Liver (tissue), 7 donors: ENCODE measurements at regions not wholly inside any gene's neighbourhood (a gene's known extent, or its start where the extent isn't known, plus 50 kb on each side); places are given as distances from the start of the nearest gene placed in this dataset.

Experiments used
- DNase-seq: peaks from one replicate; pipeline ENCODE4 v3.0.0-alpha.2; 2017; ENCODE audit warnings: low spot score
- H3K27ac ChIP-seq, 2 donors: one replicate each; pipeline ENCODE4 v1.7.0; 2013; ENCODE audit warnings: inconsistent platforms in 2 of 2, low read length in 2 of 2, control low read depth in 1 of 2, low read depth in 1 of 2, mild to moderate bottlenecking in 1 of 2
- H3K27me3 ChIP-seq, 4 donors: one replicate each; pipeline versions ENCODE4 v1.6.1 to v1.7.0; 2013; ENCODE audit warnings: low read length in 3 of 4, inconsistent platforms in 1 of 4, mild to moderate bottlenecking in 1 of 4, moderate library complexity in 1 of 4; ENCODE audit not compliant: control insufficient read depth in 4 of 4, insufficient read depth in 4 of 4
- H3K36me3 ChIP-seq, 4 donors: one replicate each; pipeline versions ENCODE4 v1.6.1 to v1.7.0; 2013; ENCODE audit warnings: low read length in 3 of 4, mild to moderate bottlenecking in 3 of 4, low read depth in 1 of 4, moderate library complexity in 1 of 4; ENCODE audit not compliant: control insufficient read depth in 4 of 4, insufficient read depth in 3 of 4
- H3K4me1 ChIP-seq, 4 donors: one replicate each; pipeline versions ENCODE4 v1.6.1 to v1.7.0; 2013; ENCODE audit warnings: low read length in 3 of 4, mild to moderate bottlenecking in 3 of 4, moderate library complexity in 1 of 4; ENCODE audit not compliant: control insufficient read depth in 4 of 4, insufficient read depth in 4 of 4
- H3K4me3 ChIP-seq, 3 donors: one replicate each; pipeline versions ENCODE4 v1.6.1 to v1.7.0; 2013; ENCODE audit warnings: low read length in 3 of 3, control low read depth in 1 of 3, low read depth in 1 of 3, mild to moderate bottlenecking in 1 of 3
- H3K9ac ChIP-seq, 2 donors: one replicate each; pipeline ENCODE4 v1.7.0; 2013; ENCODE audit warnings: low read length in 2 of 2, mild to moderate bottlenecking in 2 of 2, moderate library complexity in 2 of 2, control low read depth in 1 of 2, low read depth in 1 of 2
- H3K9me3 ChIP-seq, 4 donors: one replicate each; pipeline versions ENCODE4 v1.6.1 to v1.7.0; 2013; ENCODE audit warnings: low read length in 3 of 4; ENCODE audit not compliant: control insufficient read depth in 4 of 4
- EGR1 ChIP-seq, 2 donors: IDR thresholded peaks; 2 replicates each; pipeline ENCODE4 v1.6.1; 2016 to 2018; ENCODE audit warnings: antibody characterized with exemption in 2 of 2, low read depth in 2 of 2
- FOXA2 ChIP-seq: IDR thresholded peaks from 2 replicates; pipeline ENCODE4 v1.6.1; 2016; ENCODE audit warnings: antibody characterized with exemption
- GABPA ChIP-seq, 2 donors: IDR thresholded peaks in 1 of 2; conservative IDR thresholded peaks in 1 of 2; 2 replicates each; pipeline ENCODE4 v1.6.1; 2016; ENCODE audit warnings: antibody characterized with exemption in 2 of 2, mild to moderate bottlenecking in 1 of 2, moderate library complexity in 1 of 2
- HNF4A ChIP-seq, 2 donors: conservative IDR thresholded peaks; 2 replicates each; pipeline ENCODE4 v1.6.1; 2016; ENCODE audit warnings: antibody characterized with exemption in 2 of 2, mild to moderate bottlenecking in 2 of 2
- HNF4G ChIP-seq: IDR thresholded peaks from 2 replicates; pipeline ENCODE4 v1.6.1; 2016; ENCODE audit warnings: antibody characterized with exemption
- JUND ChIP-seq, 2 donors: IDR thresholded peaks; 2 replicates each; pipeline ENCODE4 v1.6.1; 2016; ENCODE audit warnings: antibody characterized with exemption in 2 of 2
- NR2F2 ChIP-seq: IDR thresholded peaks from 2 replicates; pipeline ENCODE4 v1.6.1; 2016; ENCODE audit warnings: antibody characterized with exemption
- RAD21 ChIP-seq, 2 donors: IDR thresholded peaks; 2 replicates each; pipeline ENCODE4 v1.6.1; 2016; ENCODE audit warnings: antibody characterized with exemption in 2 of 2, mild to moderate bottlenecking in 2 of 2
- REST ChIP-seq: IDR thresholded peaks from 2 replicates; pipeline ENCODE4 v1.6.1; 2016; ENCODE audit warnings: antibody characterized with exemption, mild to moderate bottlenecking
- RXRA ChIP-seq, 2 donors: IDR thresholded peaks; 2 replicates each; pipeline ENCODE4 v1.6.1; 2017 to 2018; ENCODE audit warnings: antibody characterized with exemption in 2 of 2, mild to moderate bottlenecking in 1 of 2
- TAF1 ChIP-seq: conservative IDR thresholded peaks from 2 replicates; pipeline ENCODE4 v1.6.1; 2016; ENCODE audit warnings: antibody characterized with exemption, mild to moderate bottlenecking
- ZBTB33 ChIP-seq: IDR thresholded peaks from 2 replicates; pipeline ENCODE4 v1.6.1; 2016; ENCODE audit warnings: antibody characterized with exemption
- WGBS: extraction: QIAGEN DNeasy Blood & Tissue Kit; methylation state at CpG from one replicate; pipeline ENCODE4 v1.1.7; 2013; 5-methylcytosine and 5-hydroxymethylcytosine counted together
- donor health status: healthy.
- donor health status: healthy.
- donor health status: healthy.
- donor health status: healthy.

GRCh38 chr2:57884281-57884680 is 162.3 kb upstream of the VRK2 start (continued):
- no peak for TF ChIP-seq REST

GRCh38 chr2:57885742-57886141 is 160.9 kb upstream of the VRK2 start:
- Histone ChIP-seq H3K4me1 (no peaks in the 10 kb centered on the region), H3K27me3 (no peaks in the 10 kb centered on the region), H3K27ac (no peak overlapping the region), H3K36me3 (no peaks in the 10 kb centered on the region), H3K9me3 (no peaks in the 10 kb centered on the region), H3K4me3 (no peak overlapping the region), H3K9ac (no peak overlapping the region)
- no peak for TF ChIP-seq REST
- TF ChIP-seq HNF4G = no peak
- no peak for TF ChIP-seq GABPA (IDR thresholded peaks at IDR 0.05 in 1 of 2, conservative IDR thresholded peaks at IDR 0.05 in 1 of 2)
- no peak for TF ChIP-seq ZBTB33
- no peak for TF ChIP-seq HNF4A (conservative IDR thresholded peaks at IDR 0.05)
- no peak for TF ChIP-seq FOXA2
- TF ChIP-seq TAF1 = no peak
- no peak for TF ChIP-seq NR2F2
- TF ChIP-seq EGR1 (IDR thresholded peaks at IDR 0.05; ENCODE audit: low read depth in 2 of 2) = no peak
- no peak for TF ChIP-seq RXRA (IDR thresholded peaks at IDR 0.05)
- TF ChIP-seq RAD21 (IDR thresholded peaks at IDR 0.05) = no peak
- no peak for DNase-seq

GRCh38 chr2:57886161-57886786 is 160.3 kb upstream of the VRK2 start:
- no peaks in the 10 kb centered on the region for H3K27me3 ChIP-seq
- WGBS = 77% methylated on average over 13 of the region's 13 CpGs
- no peak for DNase-seq
- H3K4me1 ChIP-seq = no peaks in the 10 kb centered on the region
- H3K9ac ChIP-seq = no peak overlapping the region
- no peak overlapping the region for H3K4me3 ChIP-seq
- TF ChIP-seq JUND (IDR thresholded peaks at IDR 0.05) = no peak
- H3K9me3 ChIP-seq = no peaks in the 10 kb centered on the region
- H3K27ac ChIP-seq = no peak overlapping the region
- no peaks in the 10 kb centered on the region for H3K36me3 ChIP-seq
